ENCODE measurements at regions not wholly inside any gene's neighbourhood (a gene's known extent, or its start where the extent isn't known, plus 50 kb on each side); places are given as distances from the start of the nearest gene placed in this dataset.

DNA sequence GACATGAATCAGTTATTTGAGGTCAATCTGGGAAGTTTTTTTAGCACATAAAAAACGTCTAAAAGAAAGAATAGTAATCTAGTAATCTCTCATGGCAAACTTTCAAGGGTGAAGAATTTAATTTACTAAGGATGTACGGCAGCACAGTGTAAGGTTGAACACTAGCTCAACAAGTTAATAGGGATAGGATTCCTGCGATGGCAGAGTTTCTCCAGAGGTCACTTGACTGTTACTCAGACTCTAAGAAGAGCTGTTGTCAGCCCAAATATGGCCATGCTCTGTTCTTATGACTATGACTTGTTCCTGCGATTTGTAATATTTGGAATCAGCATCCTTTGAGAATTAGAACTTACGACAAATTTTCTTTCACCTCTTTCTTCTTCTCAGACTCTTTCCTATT, 553.3 kb upstream of the TNP1 start:
- Histone ChIP-seq H3K36me3 (ENCODE audit: control insufficient read depth, low read length) (no peaks in the 10 kb centered on the region), H3K27me3 (ENCODE audit: control insufficient read depth, low read length) (peaks cover 9% of the 10 kb centered on the region; the same call in 1 of the 2 replicates), H3K9me3 (ENCODE audit: control insufficient read depth, insufficient read depth, low read length) (no peaks in the 10 kb centered on the region), H4K20me1 (ENCODE audit: control insufficient read depth, insufficient read depth, low read depth, low read length) (no peaks in the 10 kb centered on the region), H3K4me2 (ENCODE audit: low read length) (no peak overlapping the region), H3K9me2 (replicated peaks; ENCODE audit: control insufficient read depth, low read length) (no peaks in the 10 kb centered on the region), H3K4me3 (ENCODE audit: low read length) (no peak overlapping the region), H3K79me2 (ENCODE audit: control insufficient read depth, low read length) (no peaks in the 10 kb centered on the region), H3F3A (ENCODE audit: control insufficient read depth, insufficient read depth) (no peaks in the 10 kb centered on the region), H3K27ac (ENCODE audit: low read depth, low read length) (no peak overlapping the region), H3K4me1 (ENCODE audit: control insufficient read depth, low read length) (no peaks in the 10 kb centered on the region)
- TF ChIP-seq, protein P1, sequence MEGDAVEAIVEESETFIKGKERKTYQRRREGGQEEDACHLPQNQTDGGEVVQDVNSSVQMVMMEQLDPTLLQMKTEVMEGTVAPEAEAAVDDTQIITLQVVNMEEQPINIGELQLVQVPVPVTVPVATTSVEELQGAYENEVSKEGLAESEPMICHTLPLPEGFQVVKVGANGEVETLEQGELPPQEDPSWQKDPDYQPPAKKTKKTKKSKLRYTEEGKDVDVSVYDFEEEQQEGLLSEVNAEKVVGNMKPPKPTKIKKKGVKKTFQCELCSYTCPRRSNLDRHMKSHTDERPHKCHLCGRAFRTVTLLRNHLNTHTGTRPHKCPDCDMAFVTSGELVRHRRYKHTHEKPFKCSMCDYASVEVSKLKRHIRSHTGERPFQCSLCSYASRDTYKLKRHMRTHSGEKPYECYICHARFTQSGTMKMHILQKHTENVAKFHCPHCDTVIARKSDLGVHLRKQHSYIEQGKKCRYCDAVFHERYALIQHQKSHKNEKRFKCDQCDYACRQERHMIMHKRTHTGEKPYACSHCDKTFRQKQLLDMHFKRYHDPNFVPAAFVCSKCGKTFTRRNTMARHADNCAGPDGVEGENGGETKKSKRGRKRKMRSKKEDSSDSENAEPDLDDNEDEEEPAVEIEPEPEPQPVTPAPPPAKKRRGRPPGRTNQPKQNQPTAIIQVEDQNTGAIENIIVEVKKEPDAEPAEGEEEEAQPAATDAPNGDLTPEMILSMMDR (IDR thresholded peaks at IDR 0.05; ENCODE audit: low read depth, low read length, poor library complexity, severe bottlenecking): no peak
- no peak for TF ChIP-seq EZH2phosphoT487 (IDR thresholded peaks at IDR 0.05; ENCODE audit: borderline replicate concordance, low read length)

- H3K27ac ChIP-seq (ENCODE audit: low read depth, low read length): no peak overlapping the region
- H4K20me1 ChIP-seq (ENCODE audit: control insufficient read depth, insufficient read depth, low read depth, low read length): no peaks in the 10 kb centered on the region
- H3K4me1 ChIP-seq (ENCODE audit: control insufficient read depth, low read length): no peaks in the 10 kb centered on the region
- H3K4me3 ChIP-seq (ENCODE audit: low read length): no peak overlapping the region
- H3K9me3 ChIP-seq (ENCODE audit: control insufficient read depth, insufficient read depth, low read length): no peaks in the 10 kb centered on the region
- H3F3A ChIP-seq (ENCODE audit: control insufficient read depth, insufficient read depth): no peaks in the 10 kb centered on the region
- H3K79me2 ChIP-seq (ENCODE audit: control insufficient read depth, low read length): no peaks in the 10 kb centered on the region
- no peaks in the 10 kb centered on the region for H3K36me3 ChIP-seq (ENCODE audit: control insufficient read depth, low read length)
- TF ChIP-seq EZH2phosphoT487 (IDR thresholded peaks at IDR 0.05; ENCODE audit: borderline replicate concordance, low read length): no peak
- TF ChIP-seq, protein P1 (IDR thresholded peaks at IDR 0.05; ENCODE audit: low read depth, low read length, poor library complexity, severe bottlenecking): no peak
- H3K9me2 ChIP-seq (replicated peaks; ENCODE audit: control insufficient read depth, low read length): no peaks in the 10 kb centered on the region
- no peak overlapping the region for H3K4me2 ChIP-seq (ENCODE audit: low read length)
- peaks cover 7% of the 10 kb centered on the region; the same call in 1 of the 2 replicates for H3K27me3 ChIP-seq (ENCODE audit: control insufficient read depth, low read length)
Measured at GRCh38 chr2:217412721-217413120, 552.9 kb upstream of the TNP1 start.

- Histone ChIP-seq H3K4me3 (ENCODE audit: low read length) (no peak overlapping the region), H3K4me2 (ENCODE audit: low read length) (no peak overlapping the region), H3K9me3 (ENCODE audit: control insufficient read depth, insufficient read depth, low read length) (no peaks in the 10 kb centered on the region), H3F3A (ENCODE audit: control insufficient read depth, insufficient read depth) (no peaks in the 10 kb centered on the region), H4K20me1 (ENCODE audit: control insufficient read depth, insufficient read depth, low read depth, low read length) (no peaks in the 10 kb centered on the region), H3K9me2 (replicated peaks; ENCODE audit: control insufficient read depth, low read length) (no peaks in the 10 kb centered on the region), H3K79me2 (ENCODE audit: control insufficient read depth, low read length) (no peaks in the 10 kb centered on the region), H3K27me3 (ENCODE audit: control insufficient read depth, low read length) (peaks cover 2% of the 10 kb centered on the region; the same call in 1 of the 2 replicates), H3K27ac (ENCODE audit: low read depth, low read length) (no peak overlapping the region), H3K4me1 (ENCODE audit: control insufficient read depth, low read length) (no peaks in the 10 kb centered on the region), H3K36me3 (ENCODE audit: control insufficient read depth, low read length) (no peaks in the 10 kb centered on the region)
- TF ChIP-seq EZH2phosphoT487 (IDR thresholded peaks at IDR 0.05; ENCODE audit: borderline replicate concordance, low read length): no peak
- TF ChIP-seq, protein P1 (IDR thresholded peaks at IDR 0.05; ENCODE audit: low read depth, low read length, poor library complexity, severe bottlenecking): no peak
Measured at GRCh38 chr2:217412277-217412676, 552.4 kb upstream of the TNP1 start.

DNA sequence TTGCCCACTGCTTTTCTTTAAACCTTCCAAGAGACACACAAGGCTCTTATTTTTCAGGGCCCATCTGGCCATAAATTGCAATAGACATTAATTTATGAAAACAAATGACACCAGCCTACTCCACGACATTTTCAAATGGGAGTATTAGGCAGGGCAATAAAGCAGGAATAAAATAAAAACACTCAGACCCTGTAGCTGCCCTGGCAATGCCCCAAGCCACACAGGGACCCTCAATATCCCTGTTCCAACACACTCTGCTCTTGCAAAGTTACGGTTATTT, 550.8 kb upstream of the TNP1 start:
- H3F3A ChIP-seq (ENCODE audit: control insufficient read depth, insufficient read depth): no peaks in the 10 kb centered on the region
- no peaks in the 10 kb centered on the region for H3K9me2 ChIP-seq (replicated peaks; ENCODE audit: control insufficient read depth, low read length)
- peaks cover 2% of the 10 kb centered on the region; the same call in 1 of the 2 replicates for H3K27me3 ChIP-seq (ENCODE audit: control insufficient read depth, low read length)
- H3K4me2 ChIP-seq (ENCODE audit: low read length): no peak overlapping the region
- no peaks in the 10 kb centered on the region for H3K36me3 ChIP-seq (ENCODE audit: control insufficient read depth, low read length)
- H3K27ac ChIP-seq (ENCODE audit: low read depth, low read length): no peak overlapping the region
- H3K9me3 ChIP-seq (ENCODE audit: control insufficient read depth, insufficient read depth, low read length): no peaks in the 10 kb centered on the region
- H3K4me1 ChIP-seq (ENCODE audit: control insufficient read depth, low read length): no peaks in the 10 kb centered on the region
- H3K79me2 ChIP-seq (ENCODE audit: control insufficient read depth, low read length): no peaks in the 10 kb centered on the region
- no peak for TF ChIP-seq EZH2phosphoT487 (IDR thresholded peaks at IDR 0.05; ENCODE audit: borderline replicate concordance, low read length)
- TF ChIP-seq, protein P1 (IDR thresholded peaks at IDR 0.05; ENCODE audit: low read depth, low read length, poor library complexity, severe bottlenecking): no peak
- H4K20me1 ChIP-seq (ENCODE audit: control insufficient read depth, insufficient read depth, low read depth, low read length): no peaks in the 10 kb centered on the region
- H3K4me3 ChIP-seq (ENCODE audit: low read length): no peak overlapping the region

All from DOHH2 (cell line).